RPMI7951 (cell line): ENCODE measurements at regions not wholly inside any gene's neighbourhood (a gene's known extent, or its start where the extent isn't known, plus 50 kb on each side); places are given as distances from the start of the nearest gene placed in this dataset.
A peak's percentile ranks its signal among the peaks of the same experiment; 100 is the strongest.
"Not testable (repeated sequence)": the region's sequence is repeated elsewhere in the genome, so short reads cannot be mapped to it uniquely, and the experiment has no call there.

Experiments
- DNase-seq: peaks from one replicate; pipeline ENCODE4 v3.0.0-alpha.2; 2012; ENCODE audit warnings: low read depth

DNA sequence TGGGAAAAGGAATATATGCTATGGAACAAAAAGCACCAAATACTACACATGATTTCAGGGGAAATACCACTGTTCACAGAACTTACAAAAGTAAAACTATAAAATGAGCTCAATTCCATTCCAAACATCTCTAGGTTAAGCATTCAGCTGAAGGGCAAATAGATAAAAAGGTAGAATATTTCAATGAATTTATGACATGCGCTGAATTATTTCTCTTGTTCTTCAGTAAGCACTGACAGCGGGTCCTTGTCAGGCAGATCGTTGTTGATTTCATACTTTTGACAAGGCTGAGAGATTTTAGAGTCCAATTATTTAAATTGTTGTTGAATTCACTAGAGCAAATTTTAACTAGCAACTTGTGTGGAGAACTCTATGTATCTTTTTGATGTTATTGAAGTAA lies 449.6 kb downstream of the GUCY1A2 start:
- no peak for DNase-seq

DNA sequence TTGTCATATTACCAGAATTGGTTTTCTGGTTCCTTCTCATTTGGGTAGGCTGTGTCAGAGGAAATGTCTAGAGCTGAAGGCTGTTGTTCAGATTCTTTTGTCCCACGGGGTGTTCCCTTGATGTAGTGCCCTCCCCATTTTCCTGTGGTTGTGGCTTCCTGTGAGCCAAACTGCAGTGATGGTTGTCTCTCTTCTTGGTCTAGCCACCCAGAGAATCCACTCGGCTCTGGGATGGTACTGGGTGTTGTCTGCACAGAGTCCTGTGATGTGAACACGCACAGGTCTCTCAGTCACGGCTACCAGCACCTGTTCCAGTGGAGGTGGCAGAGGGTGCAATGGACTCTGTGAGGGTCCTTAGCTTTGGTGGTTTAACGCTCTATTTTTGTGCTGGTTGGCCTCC lies 440.9 kb downstream of the GUCY1A2 start:
- not testable (repeated sequence) for DNase-seq

DNA sequence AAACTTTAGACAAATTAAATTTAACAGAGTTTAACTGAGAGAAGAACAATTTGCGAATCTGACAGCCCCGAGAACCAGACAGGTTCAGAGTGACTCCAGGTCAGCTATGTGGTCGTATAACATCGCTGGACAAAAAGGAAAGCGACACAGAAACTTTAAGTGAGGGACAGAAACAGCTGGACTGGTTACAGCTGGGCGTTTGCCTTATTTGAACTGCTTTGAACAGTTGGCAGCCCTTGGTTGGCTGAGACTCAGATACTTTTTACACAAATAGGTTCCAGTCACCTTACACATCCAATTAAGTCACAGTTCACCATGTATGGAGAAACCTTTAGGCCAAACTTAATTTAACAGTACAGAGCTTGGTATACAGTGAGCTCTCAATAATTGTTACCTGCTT lies 436.9 kb downstream of the GUCY1A2 start:
- DNase-seq, result no peak

DNA sequence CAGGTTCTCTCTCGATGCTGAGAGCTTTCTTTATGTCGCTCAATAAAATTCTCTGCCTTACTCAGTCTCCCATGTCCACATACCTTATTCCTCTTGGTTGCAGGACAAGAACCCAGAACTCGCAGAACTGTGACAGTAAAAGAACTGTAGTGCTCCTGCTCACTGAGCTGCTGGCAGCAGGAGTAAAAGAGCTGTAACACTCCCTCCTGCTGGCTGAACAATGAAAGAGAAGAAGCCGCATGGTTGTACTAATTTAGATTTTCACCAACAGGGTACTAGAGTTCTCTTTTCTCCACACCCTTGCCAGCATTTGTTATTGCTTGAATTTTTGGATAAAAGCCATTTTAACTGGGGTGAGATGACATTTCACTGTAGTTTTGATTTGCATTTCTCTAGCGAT lies 433.2 kb downstream of the GUCY1A2 start:
- peak; percentile 62 for DNase-seq

DNA sequence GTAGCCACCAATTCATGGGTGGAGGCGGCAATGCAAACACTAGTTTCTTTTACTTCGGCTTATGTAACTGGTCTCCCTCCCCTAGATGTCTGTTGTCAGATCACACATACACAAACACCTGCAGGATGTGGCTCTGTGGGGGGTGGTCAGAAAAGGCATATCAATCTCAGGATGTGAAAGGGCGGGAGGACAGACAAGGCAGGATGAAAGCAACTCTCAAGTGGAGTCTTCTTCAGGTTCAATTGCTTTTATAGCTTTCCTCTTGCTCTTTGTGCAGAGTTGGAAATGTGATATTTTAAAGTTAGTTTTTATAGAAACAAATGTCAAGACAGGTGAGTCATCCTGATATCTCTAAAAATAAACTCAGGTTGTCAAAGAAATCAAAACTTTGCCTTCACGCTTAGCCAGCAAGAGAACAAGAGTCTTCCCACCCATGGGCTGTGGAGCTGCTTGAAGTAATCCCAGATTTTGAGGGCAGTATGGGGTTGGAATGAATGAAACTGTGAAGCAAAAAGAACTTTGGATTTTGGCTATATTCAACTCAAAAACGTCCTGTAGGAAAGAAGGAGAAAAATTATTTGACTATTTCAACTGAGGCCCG lies 423.4 kb downstream of the GUCY1A2 start:
- DNase-seq, result no peak

DNA sequence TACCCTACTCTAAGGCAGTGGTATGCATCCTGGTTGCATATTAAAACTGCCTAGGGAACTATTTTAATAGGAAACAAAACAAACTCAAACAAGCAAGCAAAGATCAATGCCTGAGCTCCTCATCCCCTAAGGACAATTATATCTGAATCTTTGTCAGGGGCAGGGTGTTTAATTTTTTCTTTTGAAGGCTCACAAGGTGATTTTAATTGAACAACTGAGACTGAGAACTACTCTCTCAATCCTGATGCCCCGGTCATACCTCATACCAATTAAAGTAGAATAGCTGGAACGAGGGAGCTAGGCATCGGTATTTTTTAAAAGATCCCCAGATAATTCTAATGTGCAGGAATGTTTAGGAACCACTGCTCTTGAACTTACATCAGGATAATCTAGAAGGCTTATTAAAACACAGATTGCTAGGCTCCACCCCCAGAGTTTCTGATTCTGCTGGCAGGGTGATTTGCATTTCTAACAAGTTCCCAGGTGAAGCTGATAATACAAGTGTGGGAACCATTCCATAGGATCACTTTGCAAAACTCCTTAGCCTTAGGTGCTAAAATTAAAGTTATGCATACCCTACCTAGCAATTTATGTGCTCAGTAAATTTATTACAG lies 416.5 kb downstream of the GUCY1A2 start:
- no peak for DNase-seq

DNA sequence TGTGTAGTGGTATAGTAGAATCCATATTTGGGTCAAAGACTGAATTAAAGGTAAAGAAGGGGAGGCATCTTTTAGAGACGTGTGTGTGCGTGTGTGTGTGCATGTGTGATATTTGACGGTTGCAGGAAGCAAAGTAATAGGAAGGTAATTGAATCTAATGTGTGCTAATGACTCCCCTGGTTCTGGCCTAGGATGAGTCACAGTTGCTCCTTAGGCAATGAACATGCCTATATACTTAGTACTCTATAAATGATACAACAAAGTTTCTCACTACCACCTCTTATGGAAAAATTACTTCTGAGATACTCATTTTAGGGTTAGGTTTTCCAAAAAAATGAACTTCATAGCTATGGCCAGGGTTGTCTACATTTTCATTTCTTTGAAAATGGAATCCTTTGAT lies 409.6 kb downstream of the GUCY1A2 start:
- peak; percentile 43 for DNase-seq

DNA sequence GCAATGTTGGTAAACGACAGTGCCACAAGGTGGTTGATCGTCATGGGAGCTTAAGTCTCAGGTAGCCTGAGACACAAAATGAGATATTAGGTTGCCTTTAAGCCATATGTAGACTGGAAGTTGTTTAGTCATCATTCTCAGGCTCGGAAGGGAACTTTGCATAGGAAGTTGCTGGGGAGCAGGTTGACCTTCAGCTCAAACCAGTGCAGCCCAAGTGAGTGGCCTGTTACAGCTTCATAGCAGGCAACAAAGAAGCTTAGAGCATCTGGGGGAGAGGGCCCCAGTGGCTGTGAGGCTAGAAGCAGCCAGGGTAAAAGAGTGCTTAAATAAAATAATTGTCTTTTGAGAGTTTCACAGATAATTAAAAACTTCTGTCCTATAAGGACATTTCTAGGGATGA lies 404.0 kb downstream of the GUCY1A2 start:
- DNase-seq, result no peak

DNA sequence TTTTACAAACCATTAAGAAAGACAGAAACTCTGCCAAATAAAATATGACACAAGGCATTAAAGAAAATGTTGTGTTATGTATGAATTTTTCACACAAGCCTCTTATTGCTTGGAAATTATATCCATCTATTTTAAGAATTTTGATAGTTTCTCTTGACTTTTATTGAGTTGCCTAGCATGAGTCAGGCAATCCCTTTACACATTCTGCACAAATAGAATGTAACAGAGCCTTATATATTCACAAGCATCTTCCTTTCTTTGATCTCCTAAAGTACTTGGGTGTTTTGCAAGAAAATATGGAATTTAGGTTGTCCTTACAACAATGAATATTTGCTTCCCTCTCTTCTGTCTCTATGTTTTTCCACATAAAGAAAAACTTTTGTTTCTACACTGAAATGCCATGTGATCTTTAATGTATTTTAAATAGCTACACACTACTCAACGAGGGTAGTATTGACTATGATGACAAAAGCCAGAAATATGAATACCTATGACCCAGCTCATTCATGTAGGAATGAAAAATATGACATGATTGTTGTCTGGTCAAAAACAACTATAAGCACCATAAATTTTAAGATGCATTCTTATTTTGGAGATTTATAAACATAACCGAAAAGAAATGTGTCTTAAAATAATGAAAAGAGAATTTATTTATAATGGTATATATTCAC lies 398.8 kb downstream of the GUCY1A2 start:
- DNase-seq, result no peak

DNA sequence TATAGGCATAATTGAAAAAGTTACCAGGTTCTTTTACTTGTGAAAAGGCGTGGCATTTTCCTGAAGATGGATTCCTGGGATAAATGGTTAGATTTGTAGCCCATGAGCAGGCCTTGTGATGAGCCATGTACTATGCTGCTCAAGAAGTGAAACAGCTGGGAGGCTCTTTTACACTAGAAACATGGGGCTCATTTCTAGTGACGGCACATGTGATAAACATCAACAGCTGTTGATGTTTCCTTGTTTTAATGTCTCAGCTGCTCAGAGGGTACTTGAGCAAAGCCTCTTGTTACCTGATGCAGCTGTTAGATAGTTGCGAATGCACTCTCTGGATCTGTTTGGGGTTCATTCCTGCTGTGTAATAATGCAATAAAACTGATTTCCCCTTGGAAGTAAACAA lies 396.8 kb downstream of the GUCY1A2 start:
- no peak for DNase-seq
